NCI-H446 (cell line): ENCODE measurements at regions not wholly inside any gene's neighbourhood (a gene's known extent, or its start where the extent isn't known, plus 50 kb on each side); places are given as distances from the start of the nearest gene placed in this dataset.
"Not testable (repeated sequence)": the region's sequence is repeated elsewhere in the genome, so short reads cannot be mapped to it uniquely, and the experiment has no call there.

Experiments used
- DNase-seq, 2 experiments: peaks; one replicate each; lab custom pipeline; 2025; lab: John Stamatoyannopoulos, UW

GRCh38 chr22:22057617-22058378 is 75.2 kb upstream of the TOP3B start:
- DNase-seq, result no peak

- not testable (repeated sequence) for DNase-seq
Measured at GRCh38 chr22:22056809-22057594, 74.4 kb upstream of the TOP3B start.

- not testable (repeated sequence) for DNase-seq
Measured at GRCh38 chr22:22052548-22053139, 70.1 kb upstream of the TOP3B start.

- not testable (repeated sequence) for DNase-seq
Measured at GRCh38 chr22:22051032-22051431, 68.4 kb upstream of the TOP3B start.

- no peak for DNase-seq
Measured at GRCh38 chr22:22050141-22050775, 67.7 kb upstream of the TOP3B start.

GRCh38 chr22:22049684-22050083 is 67.1 kb upstream of the TOP3B start:
- DNase-seq, result no peak

GRCh38 chr22:22048981-22049531 is 66.5 kb upstream of the TOP3B start:
- DNase-seq, result no peak

- no peak for DNase-seq
Measured at GRCh38 chr22:22048318-22048942, 65.8 kb upstream of the TOP3B start.

GRCh38 chr22:22047776-22048175 is 65.2 kb upstream of the TOP3B start:
- no peak for DNase-seq

GRCh38 chr22:22047266-22047665 is 64.7 kb upstream of the TOP3B start:
- DNase-seq, result no peak

GRCh38 chr22:22046370-22046769 is 63.8 kb upstream of the TOP3B start:
- DNase-seq, result no peak

- DNase-seq, result peak in 1 of 2 experiments; percentile 8
Measured at GRCh38 chr22:22045571-22046335, 63.2 kb upstream of the TOP3B start.

GRCh38 chr22:22044153-22044552 is 61.6 kb upstream of the TOP3B start:
- no peak for DNase-seq

GRCh38 chr22:22043296-22044078 is 60.9 kb upstream of the TOP3B start:
- DNase-seq, result no peak

- DNase-seq, result no peak
Measured at GRCh38 chr22:22042599-22043295, 60.2 kb upstream of the TOP3B start.

GRCh38 chr22:22042009-22042408 is 59.4 kb upstream of the TOP3B start:
- DNase-seq, result no peak

GRCh38 chr22:22040908-22041307 is 58.3 kb upstream of the TOP3B start:
- no peak for DNase-seq

- DNase-seq, result no peak
Measured at GRCh38 chr22:22040472-22040871, 57.9 kb upstream of the TOP3B start.

- DNase-seq, result no peak
Measured at GRCh38 chr22:22039286-22040074, 56.9 kb upstream of the TOP3B start.
